ENCODE measurements at regions not wholly inside any gene's neighbourhood (a gene's known extent, or its start where the extent isn't known, plus 50 kb on each side); places are given as distances from the start of the nearest gene placed in this dataset.

DNA sequence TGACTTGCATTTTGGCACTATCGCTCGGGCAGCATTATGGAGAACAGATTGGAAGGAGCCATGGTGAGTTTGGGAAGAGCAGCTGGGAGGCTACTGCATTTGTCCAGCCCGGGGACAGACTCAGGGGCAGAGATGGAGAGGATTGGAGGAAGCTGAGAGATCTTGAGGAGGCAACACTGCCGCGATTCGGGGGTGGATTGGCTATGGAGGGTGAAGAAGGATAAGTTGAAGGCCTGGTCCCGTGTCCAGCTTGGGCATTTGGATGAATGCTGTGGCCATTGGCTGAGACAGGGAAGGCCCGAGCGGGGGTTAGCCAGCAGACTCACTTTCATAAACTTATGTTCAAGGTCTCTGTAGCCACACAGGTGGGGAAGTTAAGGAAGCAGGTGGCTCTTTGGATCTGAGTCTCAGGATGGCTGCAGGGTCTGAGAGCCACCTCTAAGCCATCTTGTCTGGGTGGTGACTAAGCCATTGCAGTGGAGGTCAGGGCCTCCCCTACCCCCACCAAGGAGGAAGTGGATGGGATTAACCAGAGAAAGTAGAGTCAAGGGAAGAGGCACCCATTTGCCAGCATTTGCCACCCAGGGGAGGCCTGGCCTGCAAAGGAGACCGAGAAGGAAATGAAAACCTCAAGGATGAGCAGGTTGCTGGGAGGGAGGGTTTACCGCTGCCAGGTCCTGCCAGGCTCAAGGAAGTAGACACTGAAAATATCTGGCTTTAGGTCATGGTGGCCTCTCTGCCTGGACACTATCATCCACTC, 144.0 kb upstream of the TLE3 start:
- TF ChIP-seq, protein P1, sequence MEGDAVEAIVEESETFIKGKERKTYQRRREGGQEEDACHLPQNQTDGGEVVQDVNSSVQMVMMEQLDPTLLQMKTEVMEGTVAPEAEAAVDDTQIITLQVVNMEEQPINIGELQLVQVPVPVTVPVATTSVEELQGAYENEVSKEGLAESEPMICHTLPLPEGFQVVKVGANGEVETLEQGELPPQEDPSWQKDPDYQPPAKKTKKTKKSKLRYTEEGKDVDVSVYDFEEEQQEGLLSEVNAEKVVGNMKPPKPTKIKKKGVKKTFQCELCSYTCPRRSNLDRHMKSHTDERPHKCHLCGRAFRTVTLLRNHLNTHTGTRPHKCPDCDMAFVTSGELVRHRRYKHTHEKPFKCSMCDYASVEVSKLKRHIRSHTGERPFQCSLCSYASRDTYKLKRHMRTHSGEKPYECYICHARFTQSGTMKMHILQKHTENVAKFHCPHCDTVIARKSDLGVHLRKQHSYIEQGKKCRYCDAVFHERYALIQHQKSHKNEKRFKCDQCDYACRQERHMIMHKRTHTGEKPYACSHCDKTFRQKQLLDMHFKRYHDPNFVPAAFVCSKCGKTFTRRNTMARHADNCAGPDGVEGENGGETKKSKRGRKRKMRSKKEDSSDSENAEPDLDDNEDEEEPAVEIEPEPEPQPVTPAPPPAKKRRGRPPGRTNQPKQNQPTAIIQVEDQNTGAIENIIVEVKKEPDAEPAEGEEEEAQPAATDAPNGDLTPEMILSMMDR (IDR thresholded peaks at IDR 0.05) = no peak
- WGBS (ENCODE audit: insufficient coverage) = 90% methylated on average over 9 of the region's 11 CpGs
- Mint-ChIP-seq H3K4me1 (peaks cover 28 to 35% of the 10 kb centered on the region in 2 donors), H3K9me3 (no peaks in the 10 kb centered on the region), H3K27me3 (ENCODE audit: low read depth in 2 of 2) (peaks cover 20 to 59% of the 10 kb centered on the region in 2 donors), H3K36me3 (no peaks in the 10 kb centered on the region), H3K27ac (no peak overlapping the region), H3K4me3 (no peak overlapping the region)
- Histone ChIP-seq H3K36me3 (ENCODE audit: control insufficient read depth, insufficient read depth, low read length) (no peaks in the 10 kb centered on the region), H3K4me1 (ENCODE audit: control insufficient read depth, insufficient read depth, low read length) (peaks cover 26% of the 10 kb centered on the region), H3K27ac (ENCODE audit: low read length) (no peak overlapping the region), H3K27me3 (ENCODE audit: control insufficient read depth, insufficient read depth, low read length) (no peaks in the 10 kb centered on the region), H3K4me3 (ENCODE audit: low read length) (no peak overlapping the region), H3K9me3 (ENCODE audit: control insufficient read depth, insufficient read depth, low read length) (no peaks in the 10 kb centered on the region)
- no peak for ATAC-seq
- intact Hi-C loops (cut with micrococcal nuclease) = no loop called here
- DNase-seq = no peak

DNA sequence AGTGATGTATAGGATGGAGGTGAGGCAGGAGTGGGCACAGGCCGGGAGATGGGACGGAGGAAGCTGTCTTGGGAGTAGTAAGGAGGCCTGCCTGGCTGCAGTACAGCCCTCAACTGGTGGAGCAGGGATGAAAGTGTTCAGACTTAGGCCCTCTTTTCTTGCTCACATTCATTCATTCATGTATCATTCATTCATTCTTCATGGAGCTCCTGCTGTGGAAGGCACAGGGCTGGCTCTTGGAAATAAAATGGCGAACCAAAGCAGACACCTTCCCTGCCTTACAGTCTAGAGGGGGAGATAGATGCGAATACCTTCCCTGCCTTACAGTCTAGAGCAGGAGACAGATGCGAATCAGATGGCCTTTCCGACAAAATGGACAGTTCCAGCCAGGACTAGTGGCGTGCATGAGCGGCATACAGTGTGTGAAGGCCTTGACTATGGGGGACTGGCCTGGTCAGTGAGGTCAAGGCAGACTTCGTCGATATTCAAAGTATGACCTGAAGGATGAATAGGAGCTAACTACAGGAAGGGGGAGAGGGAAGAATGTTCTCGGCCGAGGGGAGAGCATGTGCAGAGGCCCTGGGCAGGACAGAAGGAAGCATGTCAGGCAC, 143.2 kb upstream of the TLE3 start:
- H3K27ac ChIP-seq (ENCODE audit: low read length) = no peak overlapping the region
- TF ChIP-seq, protein P1 (IDR thresholded peaks at IDR 0.05) = no peak
- H3K4me1 ChIP-seq (ENCODE audit: control insufficient read depth, insufficient read depth, low read length) = peaks cover 26% of the 10 kb centered on the region
- H3K36me3 ChIP-seq (ENCODE audit: control insufficient read depth, insufficient read depth, low read length) = no peaks in the 10 kb centered on the region
- 97% methylated on average over 12 of the region's 12 CpGs for WGBS (ENCODE audit: insufficient coverage)
- H3K27me3 Mint-ChIP-seq (ENCODE audit: low read depth in 2 of 2) = peaks cover 20 to 61% of the 10 kb centered on the region in 2 donors
- H3K27me3 ChIP-seq (ENCODE audit: control insufficient read depth, insufficient read depth, low read length) = no peaks in the 10 kb centered on the region
- H3K4me3 ChIP-seq (ENCODE audit: low read length) = no peak overlapping the region
- peaks cover 31 to 35% of the 10 kb centered on the region in 2 donors for H3K4me1 Mint-ChIP-seq
- H3K9me3 ChIP-seq (ENCODE audit: control insufficient read depth, insufficient read depth, low read length) = no peaks in the 10 kb centered on the region
- ATAC-seq (no peak), DNase-seq (no peak)
- H3K36me3 Mint-ChIP-seq = no peaks in the 10 kb centered on the region
- no peak overlapping the region for H3K4me3 Mint-ChIP-seq
- H3K9me3 Mint-ChIP-seq = no peaks in the 10 kb centered on the region
- intact Hi-C loops (cut with micrococcal nuclease) = no loop called here
- H3K27ac Mint-ChIP-seq = no peak overlapping the region

DNA sequence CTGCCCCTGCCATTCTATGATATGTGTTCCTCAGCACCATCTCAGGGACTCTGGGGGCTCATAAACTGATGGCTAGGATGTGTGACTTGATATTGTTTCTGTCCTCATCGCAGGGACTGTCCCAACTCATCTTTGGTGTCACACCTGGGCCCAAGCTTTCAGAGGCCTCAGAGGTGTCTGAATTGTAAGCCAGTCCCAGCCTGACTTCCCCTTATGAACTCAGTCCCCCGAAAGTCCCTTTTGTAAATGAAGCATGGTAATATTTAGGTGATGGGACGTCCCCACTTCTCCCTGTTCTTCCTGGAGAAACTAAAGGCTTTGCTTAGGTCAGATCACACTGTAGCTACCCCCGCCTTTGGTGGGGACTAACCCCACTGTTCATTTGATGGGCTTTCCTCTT, 142.4 kb upstream of the TLE3 start:
- DNase-seq = no peak

More for the DNA sequence above, 142.4 kb upstream of the TLE3 start:
- no peak overlapping the region for H3K27ac ChIP-seq (ENCODE audit: low read length)
- Mint-ChIP-seq H3K4me1 (peaks cover 28 to 30% of the 10 kb centered on the region in 2 donors), H3K27ac (no peak overlapping the region), H3K9me3 (no peaks in the 10 kb centered on the region), H3K4me3 (no peak overlapping the region), H3K27me3 (ENCODE audit: low read depth in 2 of 2) (peaks cover 22 to 65% of the 10 kb centered on the region in 2 donors), H3K36me3 (no peaks in the 10 kb centered on the region)
- H3K27me3 ChIP-seq (ENCODE audit: control insufficient read depth, insufficient read depth, low read length) = no peaks in the 10 kb centered on the region
- 66% methylated on average over 4 of the region's 4 CpGs for WGBS (ENCODE audit: insufficient coverage)
- intact Hi-C loops (cut with micrococcal nuclease) = no loop called here
- H3K4me1 ChIP-seq (ENCODE audit: control insufficient read depth, insufficient read depth, low read length) = peaks cover 24% of the 10 kb centered on the region
- no peak overlapping the region for H3K4me3 ChIP-seq (ENCODE audit: low read length)
- H3K36me3 ChIP-seq (ENCODE audit: control insufficient read depth, insufficient read depth, low read length) = no peaks in the 10 kb centered on the region
- TF ChIP-seq, protein P1 (IDR thresholded peaks at IDR 0.05) = no peak
- H3K9me3 ChIP-seq (ENCODE audit: control insufficient read depth, insufficient read depth, low read length) = no peaks in the 10 kb centered on the region
- peak in 1 of 3 donors; percentile 37 for ATAC-seq
